Putamen (tissue), 1 donor: ENCODE measurements at regions not wholly inside any gene's neighbourhood (a gene's known extent, or its start where the extent isn't known, plus 50 kb on each side); places are given as distances from the start of the nearest gene placed in this dataset.

Experiments
- DNase-seq: peaks from one replicate; pipeline ENCODE4 v3.0.0-alpha.2; 2016; ENCODE audit warnings: low spot score

DNA sequence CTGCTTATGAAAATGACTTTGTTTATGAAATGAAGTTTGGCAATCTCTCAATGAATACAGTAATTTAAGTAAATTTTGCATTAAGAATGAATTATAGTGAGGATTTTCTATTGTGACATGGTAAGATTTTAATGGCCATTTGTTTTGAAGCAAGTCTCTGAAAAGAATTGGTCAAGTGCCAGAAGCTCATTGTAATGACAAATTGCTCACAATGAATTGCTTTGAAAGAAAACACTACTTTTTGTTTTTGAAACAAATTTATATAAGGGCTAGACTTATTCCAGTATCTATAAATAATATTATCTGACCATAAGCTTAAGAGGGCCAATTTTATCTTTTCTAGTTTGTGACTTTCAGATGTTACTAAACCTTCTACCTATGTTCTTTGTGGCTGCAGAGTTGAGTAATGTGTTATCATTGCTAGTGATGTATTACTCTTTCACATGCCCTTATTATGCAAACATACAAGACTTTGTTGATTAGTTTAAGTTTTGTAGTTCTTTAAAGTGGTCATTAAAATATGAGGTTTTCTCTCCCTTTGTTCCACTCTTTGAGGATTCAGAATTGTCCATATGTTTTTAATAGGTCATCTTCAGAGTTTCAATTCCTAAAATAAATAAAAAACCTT is 93.0 kb upstream of the ZNF608 start:
- DNase-seq = peak; percentile 15

DNA sequence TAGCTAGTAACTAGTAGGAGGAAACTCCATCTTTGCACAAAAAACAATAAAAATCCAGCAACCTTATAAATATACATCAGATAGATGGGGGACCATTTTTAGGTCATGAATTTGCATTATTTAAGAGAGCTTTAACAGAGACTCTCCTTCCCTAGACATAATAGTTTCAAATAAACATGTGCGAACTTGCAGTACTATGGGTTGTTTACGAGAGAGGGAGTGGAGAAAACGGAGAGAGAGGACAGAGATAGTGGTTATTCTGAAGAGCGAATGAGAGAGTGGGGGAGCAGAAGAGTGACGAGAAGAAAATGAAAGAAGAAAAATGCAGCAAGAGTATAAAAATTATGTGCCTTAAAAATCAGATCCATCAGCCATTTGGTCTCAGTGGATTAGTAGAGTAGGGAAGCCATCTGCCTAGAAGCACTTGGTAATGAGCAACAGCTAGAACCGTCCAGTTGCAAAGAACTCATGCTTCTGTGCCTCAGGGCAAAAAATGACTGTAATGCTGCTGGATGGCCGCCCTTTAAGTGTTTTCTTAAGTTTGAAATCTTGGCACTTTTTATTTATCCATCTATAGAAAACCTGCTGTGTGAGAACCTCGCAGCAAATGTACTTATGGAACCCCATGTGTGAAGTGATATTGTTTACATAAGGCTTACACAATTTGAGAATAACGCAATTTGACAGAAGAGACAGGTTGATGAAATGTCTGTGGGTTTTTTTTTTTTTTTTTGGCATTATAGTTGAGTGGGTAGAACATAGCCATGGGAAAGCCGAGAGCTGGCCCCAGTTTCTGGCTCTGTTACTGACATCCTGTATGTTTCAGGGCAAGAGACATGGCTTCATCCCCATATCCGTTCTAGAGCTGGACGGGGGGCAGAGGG is 95.6 kb upstream of the ZNF608 start:
- no peak for DNase-seq

DNA sequence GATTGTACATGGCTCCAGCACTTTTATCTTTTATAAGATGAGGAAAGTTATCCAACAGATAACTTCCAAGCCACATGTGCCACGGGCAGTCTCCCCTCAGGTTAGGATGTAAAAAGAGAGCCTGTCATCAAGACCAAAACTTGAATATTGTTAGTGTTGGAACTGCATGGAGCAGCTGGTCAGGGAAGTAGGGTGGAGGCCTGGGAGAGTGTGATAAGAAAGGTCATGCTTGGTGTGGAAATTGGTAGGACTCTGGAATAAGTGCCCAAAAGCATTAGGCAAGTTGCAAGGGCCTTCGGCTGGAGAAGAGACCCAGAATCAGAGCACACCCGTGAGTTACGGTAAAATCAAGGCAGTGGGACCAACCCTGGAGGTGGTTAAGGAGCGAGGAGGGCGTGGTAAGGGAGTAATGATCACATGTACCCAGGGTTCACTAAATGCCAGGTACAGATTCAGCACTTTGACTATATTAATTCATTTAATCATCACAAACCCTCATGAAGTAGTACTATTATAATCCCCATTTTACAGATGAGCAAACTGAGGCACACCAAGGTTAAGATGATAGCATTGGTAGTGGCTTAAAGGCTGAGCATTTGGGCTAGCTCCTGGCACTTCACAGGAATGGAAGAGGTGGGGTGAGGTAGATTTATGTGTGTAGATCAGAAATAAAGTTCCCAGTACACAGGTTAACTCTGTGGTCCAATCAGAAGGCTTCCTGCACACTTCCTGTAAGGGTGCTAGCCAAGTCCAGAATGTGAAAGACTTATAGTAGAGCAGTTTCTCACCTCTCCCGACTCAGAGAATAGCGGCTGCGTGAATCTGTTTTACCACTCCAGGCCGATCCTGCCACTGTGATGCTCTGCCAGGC is 96.5 kb upstream of the ZNF608 start:
- no peak for DNase-seq

- no peak for DNase-seq
Measured at GRCh38 chr5:124843596-124843899, 97.1 kb upstream of the ZNF608 start.

GRCh38 chr5:124844371-124844920 is 98.0 kb upstream of the ZNF608 start:
- no peak for DNase-seq

DNA sequence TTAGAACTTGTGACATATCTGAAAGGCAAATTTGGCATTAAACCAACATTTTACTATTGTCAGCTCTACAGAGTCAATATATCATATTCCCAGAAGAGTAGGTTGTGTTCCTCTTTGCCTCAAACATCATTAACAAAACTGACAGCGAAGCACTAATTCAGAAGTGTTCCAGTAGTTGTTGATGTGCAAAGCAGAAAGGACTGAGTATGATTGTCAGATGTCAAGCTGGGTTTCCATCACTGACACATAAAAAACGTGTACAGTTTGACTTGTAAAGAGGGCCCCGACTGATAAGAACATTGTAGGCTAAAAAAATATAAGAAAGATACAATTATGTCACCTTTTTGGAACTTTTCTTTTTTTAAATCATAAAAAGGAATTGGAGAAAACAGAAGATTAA is 101.5 kb upstream of the ZNF608 start:
- no peak for DNase-seq

DNA sequence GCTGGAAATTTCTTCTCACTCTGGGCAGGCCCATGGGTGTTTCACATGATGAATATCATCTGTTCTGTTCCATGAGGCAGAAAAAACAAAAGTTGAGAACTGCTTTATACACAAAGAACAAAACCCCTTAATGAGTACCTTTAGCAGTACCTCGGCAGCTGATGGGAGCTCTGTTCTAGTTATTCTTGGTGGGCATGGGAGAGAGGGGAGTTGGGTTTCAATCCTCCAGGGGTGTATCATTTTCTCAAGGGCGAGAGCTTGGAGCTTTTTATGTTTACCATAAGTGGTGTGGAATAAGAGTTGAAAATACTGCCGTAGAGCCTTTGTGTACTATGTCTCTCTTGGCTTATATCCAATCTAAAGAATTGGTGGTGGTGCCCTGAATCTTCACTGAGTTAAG is 103.3 kb upstream of the ZNF608 start:
- DNase-seq = no peak

DNA sequence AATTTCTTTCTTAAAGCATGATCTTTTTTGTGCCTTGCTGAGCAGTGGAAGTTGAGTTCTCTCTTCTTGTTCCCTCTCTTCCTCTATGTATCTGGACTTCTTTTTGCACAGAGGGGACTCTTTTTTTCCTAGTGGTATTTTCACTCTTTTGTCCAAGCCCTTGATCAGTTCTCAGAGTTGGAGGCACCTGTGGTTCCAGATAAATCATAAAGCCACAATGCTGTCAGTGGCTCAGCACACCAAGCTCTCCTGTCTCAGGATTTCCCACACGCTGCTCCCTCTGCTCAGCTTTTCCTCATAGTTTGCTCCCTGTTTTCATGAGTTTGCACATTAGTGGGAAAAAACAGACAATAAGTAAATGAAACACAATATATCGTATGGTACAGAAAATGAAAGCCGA is 110.3 kb upstream of the ZNF608 start:
- no peak for DNase-seq

GRCh38 chr5:124858612-124859011 is 112.2 kb upstream of the ZNF608 start:
- no peak for DNase-seq

- no peak for DNase-seq
Measured at GRCh38 chr5:124859027-124859426, 112.6 kb upstream of the ZNF608 start.

DNA sequence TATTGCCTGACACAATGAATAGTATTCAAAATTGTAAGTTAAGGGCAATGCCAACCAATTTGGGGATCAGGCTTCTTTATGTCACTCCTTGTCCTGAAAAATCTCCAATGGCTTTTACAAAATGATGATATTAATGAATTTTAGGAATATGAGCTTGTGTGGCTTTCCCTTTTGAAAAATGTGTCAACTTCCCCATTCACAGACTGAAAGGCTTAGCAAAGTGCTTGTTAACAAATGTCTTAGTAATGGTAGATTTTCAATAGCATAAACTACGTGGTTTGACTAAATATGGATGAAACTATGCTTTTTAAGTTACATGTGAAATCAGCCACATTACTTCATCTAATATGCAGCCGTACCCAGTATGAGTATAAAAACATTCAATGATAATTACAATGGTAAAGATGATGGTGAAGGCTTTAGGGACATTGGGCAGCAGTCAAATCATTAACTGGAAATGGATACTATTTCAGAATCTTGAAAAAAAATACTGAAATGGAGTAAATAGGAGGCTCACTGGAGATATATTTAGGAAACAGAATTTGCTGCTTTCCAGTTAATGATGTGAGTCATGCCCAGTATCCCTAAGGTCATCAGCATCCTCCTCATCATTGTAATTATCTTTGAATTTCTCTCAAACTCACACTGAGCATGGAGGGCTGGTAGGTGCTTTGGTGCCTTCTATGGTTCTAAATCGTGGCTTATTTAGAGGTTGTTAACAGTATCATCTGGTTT is 113.3 kb upstream of the ZNF608 start:
- DNase-seq = no peak

- DNase-seq = no peak
Measured at GRCh38 chr5:124860291-124860655, 113.8 kb upstream of the ZNF608 start.

DNA sequence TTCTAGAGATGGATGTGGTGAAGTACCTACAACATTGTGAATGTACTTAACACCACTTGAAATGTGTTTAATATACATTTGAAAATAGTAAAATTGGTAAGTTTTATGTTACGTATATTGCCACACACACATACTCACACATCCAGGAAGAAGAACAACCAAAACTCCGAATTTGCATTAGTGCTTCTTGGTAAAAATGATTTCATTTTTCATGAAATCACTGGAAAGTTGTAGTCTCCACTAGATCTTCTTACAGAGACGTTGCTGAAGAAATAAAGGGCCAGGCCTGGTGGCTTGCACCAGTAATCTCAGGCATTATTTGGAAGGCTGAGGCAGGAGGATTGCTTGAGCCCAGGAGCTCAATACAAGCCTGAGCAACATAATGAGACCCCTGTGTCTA is 118.6 kb upstream of the ZNF608 start:
- no peak for DNase-seq

DNA sequence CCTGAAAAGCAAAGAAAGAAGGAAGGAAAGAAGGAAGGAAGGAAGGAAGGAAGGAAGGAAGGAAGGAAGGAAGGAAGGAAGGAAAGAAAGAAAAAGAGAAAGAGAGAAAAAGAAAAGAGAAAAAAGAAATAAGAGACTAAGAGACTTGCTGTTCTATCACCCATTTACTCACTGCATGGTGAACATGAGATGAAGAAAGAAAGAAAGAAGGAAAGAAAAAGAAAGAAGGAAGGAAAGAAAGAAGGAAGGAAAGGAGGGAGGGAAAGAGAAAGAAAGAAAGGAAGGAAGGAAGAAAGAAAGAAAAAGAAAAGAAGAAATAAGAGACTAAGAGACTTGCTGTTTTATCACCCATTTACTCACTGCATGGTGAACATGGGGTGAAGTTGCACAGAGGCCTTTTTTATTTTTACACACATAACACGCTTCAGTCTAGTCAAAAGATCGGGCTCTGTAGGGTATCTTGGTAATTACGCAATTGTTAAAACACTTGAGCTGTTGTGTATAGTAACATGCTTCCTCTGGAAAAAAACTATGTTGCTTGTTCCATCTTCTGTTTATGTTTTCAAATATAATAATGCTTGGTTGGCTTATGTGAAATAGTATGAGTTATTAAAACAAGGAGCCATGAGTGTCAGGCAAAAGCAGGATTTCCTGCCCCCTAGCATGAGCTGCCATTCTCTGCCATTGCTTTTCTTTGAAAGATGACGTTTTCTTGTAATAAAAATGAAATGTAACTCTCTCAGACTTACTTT is 119.3 kb upstream of the ZNF608 start:
- DNase-seq = no peak

- no peak for DNase-seq
Measured at GRCh38 chr5:124866355-124867136, 120.1 kb upstream of the ZNF608 start.

- no peak for DNase-seq
Measured at GRCh38 chr5:124867137-124867704, 120.8 kb upstream of the ZNF608 start.

DNA sequence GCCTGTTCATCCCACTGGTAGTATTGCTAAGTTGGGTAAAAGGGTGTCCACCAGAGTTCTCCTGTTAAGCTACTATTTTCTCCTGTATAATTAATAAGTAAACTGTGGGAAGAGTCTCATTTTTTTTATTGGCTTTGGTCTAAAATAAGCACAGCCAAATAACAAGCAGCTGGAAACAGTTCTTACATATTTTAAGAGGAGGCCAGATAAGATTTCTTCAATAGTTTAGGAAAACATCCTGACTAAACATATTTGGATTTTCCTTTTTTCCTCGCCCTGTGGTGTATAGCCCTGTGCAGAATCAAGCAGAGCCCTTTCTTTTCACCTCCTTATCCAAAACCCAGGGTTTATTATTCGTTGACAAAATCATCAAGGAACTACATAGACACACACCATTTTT is 122.2 kb upstream of the ZNF608 start:
- DNase-seq = no peak

DNA sequence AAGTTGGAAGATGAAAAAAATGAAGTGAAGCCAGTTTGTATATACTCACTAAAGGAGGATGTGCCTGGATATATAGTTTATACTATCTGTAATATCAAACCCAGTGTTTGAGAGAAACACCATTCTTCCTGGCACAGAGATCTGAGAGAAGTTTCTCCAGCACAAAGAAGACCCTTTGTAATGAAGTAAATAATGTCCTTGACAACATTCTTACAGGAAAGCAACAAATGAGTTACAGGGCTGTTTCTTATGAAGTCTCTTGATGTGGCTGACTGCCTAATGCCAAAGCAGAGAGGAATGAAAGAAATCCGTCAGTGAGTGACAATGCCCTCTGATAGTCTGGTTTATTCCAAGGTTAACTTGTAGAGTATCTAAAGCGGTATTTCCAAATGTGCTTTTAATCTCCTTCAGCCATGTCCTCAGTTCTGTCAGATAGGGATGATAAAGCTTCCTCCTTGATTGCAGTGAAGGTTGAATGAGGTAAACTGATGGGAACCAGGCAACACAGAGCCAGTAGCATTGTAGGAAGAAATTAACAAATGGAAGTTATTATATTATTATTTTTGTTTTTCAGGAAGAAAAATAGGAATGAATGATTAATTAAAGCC is 123.1 kb upstream of the ZNF608 start:
- no peak for DNase-seq

- no peak for DNase-seq
Measured at GRCh38 chr5:124870070-124870469, 123.6 kb upstream of the ZNF608 start.

DNA sequence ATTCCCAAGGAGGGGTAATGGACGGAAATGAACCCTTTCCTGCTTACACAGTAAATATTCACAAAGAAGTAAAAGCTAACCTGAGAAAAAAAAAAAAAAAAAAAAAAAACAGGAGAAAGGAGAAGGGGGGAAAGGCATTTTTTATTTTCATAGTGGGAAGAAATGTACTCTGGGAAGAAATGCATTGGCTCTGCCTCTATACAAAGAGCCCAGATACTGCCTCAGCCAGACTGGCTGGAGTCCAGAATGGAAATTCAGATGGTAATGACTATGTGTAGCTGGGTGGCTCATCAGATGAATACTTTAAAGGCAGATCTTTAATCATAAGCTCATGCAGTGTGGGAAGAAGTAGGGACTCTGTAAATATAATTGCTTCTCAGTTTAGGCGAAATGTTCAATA is 124.9 kb upstream of the ZNF608 start:
- DNase-seq = no peak
